ENCODE measurements at regions not wholly inside any gene's neighbourhood (a gene's known extent, or its start where the extent isn't known, plus 50 kb on each side); places are given as distances from the start of the nearest gene placed in this dataset.

GRCh38 chr10:83229991-83230390, 909.3 kb upstream of the GHITM start:
- no peak for TF ChIP-seq CTCF (IDR thresholded peaks at IDR 0.05)
- no peak for TF ChIP-seq POLR2A (IDR thresholded peaks at IDR 0.05)
